ENCODE measurements at regions not wholly inside any gene's neighbourhood (a gene's known extent, or its start where the extent isn't known, plus 50 kb on each side); places are given as distances from the start of the nearest gene placed in this dataset.
A peak's percentile ranks its signal among the peaks of the same experiment; 100 is the strongest.
"Not testable (repeated sequence)": the region's sequence is repeated elsewhere in the genome, so short reads cannot be mapped to it uniquely, and the experiment has no call there.

- DNase-seq, result no peak
Observed at GRCh38 chr14:57061009-57061711, 207.5 kb downstream of the EXOC5 start.

DNA sequence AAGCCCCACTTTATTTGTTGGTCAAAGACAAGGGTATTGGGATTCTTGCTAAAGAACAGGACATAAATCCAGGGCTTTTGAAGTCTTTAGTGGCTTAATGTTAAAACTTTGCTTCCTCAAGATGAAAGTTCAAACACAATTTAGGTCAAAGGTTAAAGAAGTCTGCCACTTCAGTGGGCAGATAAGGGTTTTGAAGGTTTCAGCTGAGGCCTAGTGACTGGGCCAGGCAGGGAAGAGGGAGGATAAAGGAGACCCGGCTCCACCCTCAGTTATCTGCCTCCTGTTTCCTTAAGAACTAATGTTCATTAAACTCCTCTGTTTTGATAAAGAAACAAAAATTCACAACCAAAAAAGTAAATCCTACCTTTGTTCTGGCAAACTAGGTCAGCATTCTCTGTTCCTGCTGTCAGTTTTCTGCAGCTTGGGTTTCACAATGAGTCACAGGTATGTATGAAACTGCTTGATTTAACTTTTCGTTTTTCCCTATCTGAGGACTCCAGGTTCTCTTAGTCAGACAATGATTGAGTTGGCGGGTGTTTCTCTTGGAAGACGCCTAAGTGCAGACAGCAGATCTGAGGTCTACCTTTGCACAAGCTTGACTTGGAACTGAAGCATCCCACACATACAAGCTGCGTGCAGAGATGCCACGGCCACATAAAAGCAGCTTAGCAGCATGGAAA, 208.3 kb downstream of the EXOC5 start:
- peak in 3 of 51 donors; percentile 2 to 68 (median 5) for DNase-seq

DNA sequence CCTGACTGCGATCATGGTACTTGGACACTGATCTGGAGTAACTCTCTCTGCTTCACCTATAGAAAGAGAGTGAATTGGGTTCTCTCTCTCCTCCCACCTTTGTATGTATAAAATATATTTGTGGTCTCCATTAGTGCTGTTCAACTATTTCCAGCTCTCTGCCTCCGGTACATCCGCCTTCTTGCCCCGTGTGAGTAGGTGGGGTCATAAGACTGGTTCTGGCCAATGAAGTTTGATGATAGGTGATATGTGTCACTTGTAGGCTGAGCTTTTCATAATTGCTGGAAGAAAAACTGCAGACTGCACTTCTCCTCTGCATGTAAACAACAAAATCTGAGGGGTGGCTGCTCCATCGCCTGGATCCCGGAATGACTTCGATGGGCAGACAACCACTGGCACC, 210.4 kb downstream of the EXOC5 start:
- DNase-seq, result no peak

- DNase-seq, result no peak
Observed at GRCh38 chr14:57057803-57058202, 210.9 kb downstream of the EXOC5 start.

DNA sequence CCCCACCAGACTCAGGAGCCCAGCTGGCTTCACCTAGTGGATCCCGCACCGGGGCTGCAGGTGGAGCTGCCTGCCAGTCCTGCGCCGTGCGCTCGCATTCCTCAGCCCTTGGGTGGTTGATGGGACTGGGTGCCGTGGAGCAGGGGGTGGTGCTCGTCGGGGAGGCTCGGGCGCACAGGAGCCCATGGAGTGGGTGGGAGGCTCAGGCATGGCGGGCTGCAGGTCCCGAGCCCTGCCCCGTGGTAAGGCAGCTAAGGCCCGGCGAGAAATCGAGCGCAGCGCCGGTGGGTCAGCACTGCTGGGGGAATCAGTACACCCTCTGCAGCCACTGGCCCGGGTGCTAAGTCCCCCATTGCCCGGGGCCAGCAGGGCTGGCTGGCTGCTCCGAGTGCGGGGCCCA, 212.2 kb downstream of the EXOC5 start:
- not testable (repeated sequence) for DNase-seq

DNA sequence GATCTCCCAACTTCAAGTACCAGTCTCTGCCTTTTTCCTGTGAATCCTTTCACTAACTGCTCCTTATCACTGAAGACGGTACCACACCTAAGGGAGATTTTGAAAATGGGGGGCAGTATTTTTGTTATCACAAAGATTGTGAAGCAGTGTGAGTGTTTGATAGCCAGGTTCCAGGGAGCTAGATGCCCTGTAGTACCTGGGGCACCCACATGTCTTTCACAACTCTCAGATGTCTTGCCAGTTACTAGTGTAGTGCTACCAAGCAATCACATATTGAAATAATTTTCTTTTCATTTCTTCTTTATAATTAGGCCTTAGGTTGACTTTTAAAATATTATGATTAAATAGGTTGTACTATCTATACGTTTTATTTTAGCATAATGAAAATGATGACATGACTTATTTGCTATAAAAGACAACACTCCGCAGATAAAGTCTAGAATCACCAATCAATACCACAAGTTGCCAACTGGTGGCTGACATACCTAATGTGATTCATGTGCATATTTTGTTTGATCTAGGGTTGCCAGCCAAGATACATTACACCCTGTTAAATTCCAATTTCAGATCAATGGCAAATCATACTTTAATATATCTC, 215.9 kb downstream of the EXOC5 start:
- no peak for DNase-seq

- no peak for DNase-seq
Observed at GRCh38 chr14:57051633-57052032, 217.1 kb downstream of the EXOC5 start.

DNA sequence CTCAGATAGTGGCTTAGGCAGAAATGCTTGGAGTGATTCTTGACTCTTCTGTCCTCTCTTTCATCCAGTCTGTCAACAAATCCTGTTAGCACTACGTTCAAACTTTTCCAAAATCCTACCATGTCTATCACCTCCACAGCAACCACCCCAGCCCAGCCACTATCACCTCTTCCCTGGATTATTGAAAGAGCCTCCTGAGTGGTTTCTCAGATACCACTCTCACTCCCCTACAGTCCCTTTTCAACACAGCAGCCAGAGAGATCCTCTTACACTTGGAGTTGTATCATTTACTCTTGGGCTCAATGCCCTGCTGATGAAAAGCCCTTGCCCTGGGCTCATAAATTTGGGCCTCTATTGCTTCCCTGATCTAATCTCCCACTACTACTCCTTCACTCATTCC, 218.9 kb downstream of the EXOC5 start:
- no peak for DNase-seq

GRCh38 chr14:57046175-57046574, 222.5 kb downstream of the EXOC5 start:
- no peak for DNase-seq

- not testable (repeated sequence) for DNase-seq
Observed at GRCh38 chr14:57044101-57044973, 224.4 kb downstream of the EXOC5 start.

DNA sequence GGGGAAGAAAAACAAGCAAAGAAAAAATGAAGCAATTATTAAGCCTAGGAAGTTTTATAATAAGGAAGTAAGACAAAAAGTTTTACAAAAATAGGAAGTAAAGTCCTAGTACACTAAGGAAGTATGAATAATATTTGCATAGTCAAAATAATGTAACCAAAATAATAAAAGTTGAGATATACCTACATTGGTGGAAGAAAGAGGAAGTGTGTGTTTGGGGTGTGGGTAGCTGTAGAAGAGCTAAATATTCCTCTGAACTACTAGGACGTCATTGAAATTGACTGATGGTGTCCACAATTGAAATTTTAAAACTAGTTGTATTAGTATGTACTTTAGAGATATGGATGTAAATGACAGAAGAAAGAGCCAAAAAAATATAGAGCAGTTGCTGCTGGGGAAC, 228.4 kb upstream of the OTX2 start:
- DNase-seq, result no peak

DNA sequence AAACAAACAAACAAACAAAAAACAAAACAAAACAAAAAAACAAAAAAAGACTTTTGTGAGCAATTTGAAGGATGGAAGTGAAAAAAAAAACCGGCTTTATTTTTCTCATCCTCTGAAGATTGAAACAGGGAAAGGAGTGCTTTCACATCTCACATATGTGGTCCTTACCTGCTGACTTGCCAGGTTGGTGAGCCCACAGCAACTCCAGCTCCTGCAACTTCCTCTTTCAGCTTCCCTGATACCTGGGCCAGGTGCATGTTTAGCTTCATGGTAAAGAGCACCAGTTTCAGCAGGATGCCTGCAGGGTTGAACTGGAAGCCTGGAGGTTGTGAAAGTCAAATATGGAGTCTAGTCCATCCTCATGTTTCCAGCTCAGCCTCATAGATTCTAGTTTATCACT, 221.2 kb upstream of the OTX2 start:
- no peak for DNase-seq

DNA sequence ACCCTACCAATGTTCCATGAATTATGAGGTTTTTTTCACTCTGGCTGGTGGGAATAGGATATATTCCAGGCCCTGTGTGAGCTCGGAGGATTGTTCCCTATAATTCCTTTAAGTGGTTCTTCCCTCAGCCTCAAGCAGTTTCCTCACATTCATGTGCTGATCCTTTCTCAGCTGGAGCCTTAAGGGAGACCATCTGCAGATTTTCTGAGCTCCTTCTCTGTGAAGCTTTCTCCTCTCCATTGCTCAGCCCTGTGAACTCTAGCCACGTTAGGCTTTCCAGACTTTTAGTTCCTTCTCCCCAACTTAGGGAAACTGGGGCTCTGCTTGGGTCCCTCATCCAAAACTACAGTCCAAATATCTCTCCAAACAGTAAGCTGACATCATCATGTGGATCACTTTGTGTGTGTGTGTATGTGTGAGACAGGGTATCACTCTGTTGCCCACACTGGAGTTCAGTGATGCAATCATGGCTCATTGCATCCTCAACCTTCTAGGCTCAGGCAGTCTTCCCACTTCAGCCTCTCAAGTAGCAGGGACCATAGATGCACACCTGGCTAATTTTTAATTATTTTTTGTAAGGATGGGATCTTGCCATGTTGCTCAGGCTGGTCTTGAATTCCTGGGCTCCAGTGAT, 219.5 kb upstream of the OTX2 start:
- no peak for DNase-seq

- no peak for DNase-seq
Observed at GRCh38 chr14:57025456-57025855, 215.2 kb upstream of the OTX2 start.

DNA sequence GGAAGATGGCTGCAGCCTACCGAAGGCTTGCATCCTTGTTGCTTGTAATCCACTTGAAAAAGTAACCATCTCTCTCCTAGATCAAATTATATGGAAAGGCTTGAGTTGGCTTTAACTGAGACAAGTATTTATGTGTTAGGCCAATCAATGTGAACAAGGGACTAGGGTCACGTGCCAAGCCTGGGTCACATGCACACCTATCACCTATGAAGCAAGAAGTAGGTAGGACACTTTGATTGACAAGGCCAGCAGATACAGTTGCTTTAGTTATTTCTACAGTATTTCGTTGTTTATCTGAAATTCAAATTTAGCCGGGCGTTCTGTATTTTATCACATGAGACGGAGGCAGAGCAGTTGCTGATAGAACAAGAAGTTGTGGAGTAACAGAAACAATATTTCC, 212.3 kb upstream of the OTX2 start:
- DNase-seq, result no peak

GRCh38 chr14:57018065-57018464, 207.8 kb upstream of the OTX2 start:
- no peak for DNase-seq

- no peak for DNase-seq
Observed at GRCh38 chr14:57013987-57014386, 203.7 kb upstream of the OTX2 start.

GRCh38 chr14:57009585-57010515, 199.6 kb upstream of the OTX2 start:
- DNase-seq, result no peak

GRCh38 chr14:57008534-57008933, 198.3 kb upstream of the OTX2 start:
- no peak for DNase-seq

DNA sequence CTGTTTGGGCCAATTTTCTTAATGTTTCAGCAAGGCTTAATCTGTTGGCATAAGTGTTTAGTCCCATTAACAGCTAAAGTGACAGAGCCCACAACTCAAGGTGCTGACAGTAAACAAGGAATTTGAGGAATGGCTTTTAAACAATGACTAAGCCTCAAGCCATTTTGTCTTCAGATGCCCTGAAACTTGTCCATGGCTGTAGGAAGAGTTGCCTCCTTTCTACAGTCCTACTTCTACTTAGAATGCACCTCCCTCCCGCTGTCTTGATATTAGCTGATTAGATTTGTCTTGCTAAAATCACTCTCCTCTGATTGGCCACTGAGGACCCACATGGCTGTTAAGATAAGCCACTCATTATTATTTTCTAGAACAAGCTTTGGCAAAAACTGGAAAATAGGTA, 188.4 kb upstream of the OTX2 start:
- no peak for DNase-seq

Measured in hypothalamus (tissue), 51 donors.